OCI-LY3 (cell line): ENCODE measurements at regions not wholly inside any gene's neighbourhood (a gene's known extent, or its start where the extent isn't known, plus 50 kb on each side); places are given as distances from the start of the nearest gene placed in this dataset.

Experiments
- H2AFZ ChIP-seq: fragments of 200-600, 300-600 bp; shearing (Covaris generic); 2 replicates; pipeline ENCODE4 v1.6.0; 2014; ENCODE audit warnings: antibody characterized with exemption, low read depth, low read length
- H3K27ac ChIP-seq: fragments of 200-600, 300-600 bp; sonication (generic); 2 replicates; pipeline ENCODE4 v1.5.1; 2014; ENCODE audit warnings: mild to moderate bottlenecking, low read length, moderate library complexity, mixed read lengths
- H3K27me3 ChIP-seq: fragments of 200-600, 300-600 bp; sonication (generic); 2 replicates; pipeline ENCODE4 v1.6.1; 2014; ENCODE audit warnings: low read depth, low read length, mixed read lengths
- H3K36me3 ChIP-seq: fragments of 200-600, 300-600 bp; sonication (generic); replicated peaks from 2 replicates; pipeline ENCODE3; 2014; ENCODE audit warnings: low read depth, low read length, mixed read lengths
- H3K4me1 ChIP-seq: fragments of 300-600, 200-600 bp; sonication (generic); 2 replicates; pipeline ENCODE4 v1.6.1; 2014; ENCODE audit warnings: low read length, mixed read lengths
- H3K4me2 ChIP-seq: fragments of 200-600, 300-600 bp; sonication (generic); 2 replicates; pipeline ENCODE4 v1.6.1; 2014; ENCODE audit warnings: low read length, mixed read lengths
- H3K4me3 ChIP-seq: fragments of 300-600, 200-600 bp; sonication (generic); 2 replicates; pipeline ENCODE4 v1.5.1; 2014; ENCODE audit warnings: antibody characterized with exemption, mild to moderate bottlenecking, low read length, moderate library complexity
- H3K79me2 ChIP-seq: fragments of 300-600, 200-600 bp; shearing (Covaris generic); 2 replicates; pipeline ENCODE4 v1.6.1; 2014; ENCODE audit warnings: mild to moderate bottlenecking, low read length, mixed read lengths
- H3K9ac ChIP-seq: fragments of 300-600, 200-600 bp; shearing (Covaris generic); 2 replicates; pipeline ENCODE4 v1.6.0; 2014; ENCODE audit warnings: mild to moderate bottlenecking, low read length, moderate library complexity
- H3K9me3 ChIP-seq: fragments of 200-600, 300-600 bp; shearing (Covaris generic); 2 replicates; pipeline ENCODE4 v1.6.1; 2014; ENCODE audit warnings: low read length, mixed read lengths; ENCODE audit not compliant: insufficient read depth
- H4K20me1 ChIP-seq: fragments of 200-600, 300-600 bp; sonication (generic); 2 replicates; pipeline ENCODE4 v1.6.1; 2016; ENCODE audit warnings: low read length, mixed read lengths; ENCODE audit not compliant: insufficient read depth
- EZH2phosphoT487 ChIP-seq: fragments of 200-600 bp; shearing (Covaris generic); IDR thresholded peaks from 2 replicates; pipeline ENCODE4 v1.6.1; 2018; ENCODE audit warnings: antibody characterized with exemption, mixed run types, low read depth
- TF ChIP-seq, protein P1 (sequence below): fragments of 200-600, 300-600 bp; sonication (generic); IDR thresholded peaks from 2 replicates; pipeline ENCODE4 v1.5.1; 2014; ENCODE audit warnings: antibody characterized with exemption, low read length, low read depth

DNA sequence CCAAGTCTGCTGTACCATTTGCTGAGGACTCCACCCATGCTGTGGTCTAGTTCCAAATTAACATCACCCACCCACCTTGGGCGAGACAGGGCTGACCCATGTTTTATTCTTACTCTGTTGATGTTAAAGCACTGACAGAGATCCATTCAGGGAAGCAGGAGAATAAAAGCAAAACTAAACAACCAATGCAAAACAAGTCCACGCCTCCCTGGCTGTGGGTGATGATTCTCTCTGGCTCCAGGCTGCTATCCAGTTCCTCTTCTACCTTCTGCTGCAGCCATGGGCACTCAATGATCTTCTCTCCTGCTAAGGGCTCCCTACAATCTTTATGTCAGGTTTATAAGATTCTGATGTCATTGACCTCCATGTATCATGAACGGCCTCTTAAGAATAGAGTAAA, 786.6 kb upstream of the ID2 start:
- no peak overlapping the region for H3K27ac ChIP-seq

DNA sequence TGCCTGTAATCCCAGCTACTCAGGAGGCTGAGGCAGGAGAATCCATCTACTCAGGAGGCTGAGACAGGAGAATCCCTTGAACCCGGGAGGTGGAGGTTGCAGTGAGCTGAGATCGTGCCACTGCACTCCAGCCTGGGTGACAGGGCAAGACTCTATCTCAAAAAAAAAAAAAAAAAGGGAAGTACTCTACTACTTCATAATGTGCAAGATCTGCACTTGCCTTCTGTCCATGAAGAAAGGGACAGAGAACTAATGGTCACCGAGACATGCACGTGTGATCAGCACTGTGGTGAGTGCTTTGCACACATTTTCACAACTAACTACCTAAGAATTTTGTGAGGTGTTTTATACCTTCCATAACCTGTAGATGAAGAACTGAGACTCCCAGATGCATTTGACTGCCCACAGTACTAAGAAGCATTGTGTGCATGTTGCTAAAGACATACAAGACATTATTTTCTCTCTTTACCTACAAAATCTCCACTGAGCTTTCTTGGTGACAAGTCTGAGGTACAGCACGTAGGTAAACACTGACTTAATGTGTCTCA, 784.8 kb upstream of the ID2 start:
- Histone ChIP-seq H3K4me3 (no peak overlapping the region), H3K27ac (no peak overlapping the region), H3K4me1 (peaks cover 5% of the 10 kb centered on the region; the same call in 1 of the 2 replicates), H3K9me3 (no peaks in the 10 kb centered on the region), H3K4me2 (no peak overlapping the region), H2AFZ (no peak overlapping the region), H3K9ac (no peak overlapping the region), H3K79me2 (no peaks in the 10 kb centered on the region), H3K27me3 (0 out of 2 replicates have a peak, but pooled peaks cover 5% of the 10 kb centered on the region), H3K36me3 (no peaks in the 10 kb centered on the region), H4K20me1 (no peaks in the 10 kb centered on the region)
- no peak for TF ChIP-seq EZH2phosphoT487

More for the DNA sequence above, 786.6 kb upstream of the ID2 start:
- no peaks in the 10 kb centered on the region for H3K79me2 ChIP-seq
- H3K4me1 ChIP-seq: peaks cover 5% of the 10 kb centered on the region; the same call in 1 of the 2 replicates
- H3K9ac ChIP-seq: no peak overlapping the region
- no peaks in the 10 kb centered on the region for H3K36me3 ChIP-seq
- H2AFZ ChIP-seq: no peak overlapping the region
- TF ChIP-seq, protein P1, sequence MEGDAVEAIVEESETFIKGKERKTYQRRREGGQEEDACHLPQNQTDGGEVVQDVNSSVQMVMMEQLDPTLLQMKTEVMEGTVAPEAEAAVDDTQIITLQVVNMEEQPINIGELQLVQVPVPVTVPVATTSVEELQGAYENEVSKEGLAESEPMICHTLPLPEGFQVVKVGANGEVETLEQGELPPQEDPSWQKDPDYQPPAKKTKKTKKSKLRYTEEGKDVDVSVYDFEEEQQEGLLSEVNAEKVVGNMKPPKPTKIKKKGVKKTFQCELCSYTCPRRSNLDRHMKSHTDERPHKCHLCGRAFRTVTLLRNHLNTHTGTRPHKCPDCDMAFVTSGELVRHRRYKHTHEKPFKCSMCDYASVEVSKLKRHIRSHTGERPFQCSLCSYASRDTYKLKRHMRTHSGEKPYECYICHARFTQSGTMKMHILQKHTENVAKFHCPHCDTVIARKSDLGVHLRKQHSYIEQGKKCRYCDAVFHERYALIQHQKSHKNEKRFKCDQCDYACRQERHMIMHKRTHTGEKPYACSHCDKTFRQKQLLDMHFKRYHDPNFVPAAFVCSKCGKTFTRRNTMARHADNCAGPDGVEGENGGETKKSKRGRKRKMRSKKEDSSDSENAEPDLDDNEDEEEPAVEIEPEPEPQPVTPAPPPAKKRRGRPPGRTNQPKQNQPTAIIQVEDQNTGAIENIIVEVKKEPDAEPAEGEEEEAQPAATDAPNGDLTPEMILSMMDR: no peak
- no peak for TF ChIP-seq EZH2phosphoT487
- H3K9me3 ChIP-seq: no peaks in the 10 kb centered on the region
- H3K4me2 ChIP-seq: no peak overlapping the region
- H3K27me3 ChIP-seq: 0 out of 2 replicates have a peak, but pooled peaks cover 5% of the 10 kb centered on the region
- no peaks in the 10 kb centered on the region for H4K20me1 ChIP-seq
- H3K4me3 ChIP-seq: no peak overlapping the region

DNA sequence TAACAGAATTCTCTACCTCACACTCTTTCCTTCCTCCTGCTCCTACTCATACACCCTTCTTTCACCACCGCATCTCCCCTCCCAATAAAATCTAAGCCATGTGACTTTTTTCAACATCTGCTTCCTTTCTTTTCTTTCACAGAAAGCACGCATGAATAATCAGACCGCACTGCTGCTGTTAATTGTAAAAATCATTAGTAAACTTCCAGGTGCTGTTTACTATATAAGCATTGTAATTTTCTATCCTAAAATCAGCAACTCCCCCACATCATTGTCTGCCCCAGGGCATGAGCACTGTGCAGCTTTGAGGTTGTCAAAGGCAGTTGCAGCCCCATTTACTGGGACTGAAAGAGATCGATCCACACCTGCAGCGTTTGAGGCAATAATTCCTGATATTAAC, 782.6 kb upstream of the ID2 start:
- Histone ChIP-seq H3K79me2 (no peaks in the 10 kb centered on the region), H2AFZ (no peak overlapping the region), H3K9ac (no peak overlapping the region), H3K9me3 (no peaks in the 10 kb centered on the region), H3K4me2 (no peak overlapping the region), H3K27ac (no peak overlapping the region), H3K27me3 (0 out of 2 replicates have a peak, but pooled peaks cover 5% of the 10 kb centered on the region), H3K4me3 (no peak overlapping the region), H3K4me1 (peaks cover 5% of the 10 kb centered on the region; the same call in 1 of the 2 replicates), H4K20me1 (no peaks in the 10 kb centered on the region), H3K36me3 (no peaks in the 10 kb centered on the region)
- TF ChIP-seq, protein P1: no peak
- TF ChIP-seq EZH2phosphoT487: no peak

DNA sequence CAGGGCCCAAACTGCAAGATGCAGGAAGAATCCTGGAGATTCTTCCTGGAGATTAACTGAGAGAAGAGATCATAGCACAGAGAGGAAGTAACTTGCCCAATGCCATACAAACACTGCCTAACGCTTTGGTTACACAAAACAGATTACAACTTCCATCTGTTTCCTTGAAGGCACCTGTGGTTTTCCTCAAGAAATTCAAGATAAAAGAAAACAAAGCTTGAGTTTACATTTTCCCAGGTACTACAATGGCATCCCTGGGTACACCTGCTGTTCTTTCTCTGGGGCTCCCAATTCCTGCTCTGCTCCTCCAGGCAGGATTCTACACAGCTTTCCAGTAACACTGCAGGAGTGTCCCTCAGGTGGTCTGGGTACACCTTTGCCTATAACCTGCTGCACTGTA, 781.9 kb upstream of the ID2 start:
- Histone ChIP-seq H3K9ac (no peak overlapping the region), H3K4me3 (no peak overlapping the region), H3K4me2 (no peak overlapping the region), H3K79me2 (no peaks in the 10 kb centered on the region), H3K36me3 (no peaks in the 10 kb centered on the region), H3K9me3 (no peaks in the 10 kb centered on the region), H2AFZ (no peak overlapping the region), H3K4me1 (peaks cover 5% of the 10 kb centered on the region; the same call in 1 of the 2 replicates), H3K27ac (no peak overlapping the region), H3K27me3 (0 out of 2 replicates have a peak, but pooled peaks cover 5% of the 10 kb centered on the region), H4K20me1 (no peaks in the 10 kb centered on the region)
- TF ChIP-seq, protein P1: no peak
- no peak for TF ChIP-seq EZH2phosphoT487
